Medulla oblongata (tissue), 1 donor: ENCODE measurements at regions not wholly inside any gene's neighbourhood (a gene's known extent, or its start where the extent isn't known, plus 50 kb on each side); places are given as distances from the start of the nearest gene placed in this dataset.

Experiments used
- DNase-seq: peaks from one replicate; pipeline ENCODE4 v3.0.0-alpha.2; 2015; ENCODE audit errors: extremely low spot score

DNA sequence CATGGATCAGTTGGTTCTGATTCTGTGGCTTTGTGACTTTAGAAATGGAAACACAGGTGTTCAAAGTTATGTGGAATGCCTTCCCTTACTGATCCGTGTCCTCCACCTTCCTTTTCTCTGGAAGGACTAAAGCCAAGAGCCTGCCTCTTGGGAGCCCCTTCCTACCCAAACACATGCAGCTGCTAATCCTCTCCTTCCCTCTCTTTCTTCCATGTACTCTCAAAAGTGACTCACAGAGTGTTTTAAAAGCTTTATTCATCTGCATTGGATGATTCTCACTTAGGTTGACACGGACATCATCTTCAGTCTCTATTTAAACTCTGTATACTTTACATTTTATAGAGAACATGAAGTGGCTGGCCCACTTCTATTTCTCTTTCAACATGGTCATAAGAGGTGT, 856.5 kb upstream of the ARPP21 start:
- DNase-seq, result no peak

DNA sequence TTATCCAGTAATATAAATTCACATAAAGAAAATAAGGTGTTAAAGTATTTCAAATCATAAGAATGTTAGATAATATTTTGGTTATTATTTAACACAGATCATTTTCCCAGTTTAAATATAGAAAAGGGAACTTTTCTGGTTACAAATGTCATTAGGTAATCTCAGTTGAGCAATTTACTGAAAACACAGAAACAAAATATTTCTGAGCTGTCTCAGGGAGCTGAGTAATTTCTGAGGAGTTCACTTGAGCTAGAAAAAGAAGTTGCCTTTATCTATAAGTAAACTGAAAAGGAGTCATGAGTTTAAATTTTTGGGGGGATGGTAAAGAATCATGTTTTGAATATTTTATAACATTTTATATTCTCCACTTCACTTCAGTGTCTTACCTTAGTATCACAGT, 855.4 kb upstream of the ARPP21 start:
- no peak for DNase-seq

DNA sequence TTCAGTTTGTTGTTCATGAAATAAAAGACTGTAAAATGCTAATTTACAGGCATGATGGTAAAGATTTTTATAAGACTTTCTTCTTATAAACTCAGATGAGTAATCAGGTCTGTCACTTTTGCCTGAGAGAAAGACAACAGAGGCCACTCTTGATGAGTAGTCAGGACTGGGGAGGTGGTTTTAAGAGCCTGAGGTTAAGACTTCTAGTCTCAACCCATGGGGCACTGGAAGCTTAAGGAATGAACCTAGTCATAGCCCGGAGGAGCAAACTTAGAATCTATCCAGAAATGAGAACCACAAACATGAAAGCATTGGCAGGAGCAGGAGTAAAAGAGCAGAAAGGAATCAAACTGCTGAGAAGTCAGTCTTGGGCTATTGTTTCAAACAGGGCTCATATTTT, 846.3 kb upstream of the ARPP21 start:
- DNase-seq, result no peak

GRCh38 chr3:34807611-34808010, 831.7 kb upstream of the ARPP21 start:
- DNase-seq, result no peak

DNA sequence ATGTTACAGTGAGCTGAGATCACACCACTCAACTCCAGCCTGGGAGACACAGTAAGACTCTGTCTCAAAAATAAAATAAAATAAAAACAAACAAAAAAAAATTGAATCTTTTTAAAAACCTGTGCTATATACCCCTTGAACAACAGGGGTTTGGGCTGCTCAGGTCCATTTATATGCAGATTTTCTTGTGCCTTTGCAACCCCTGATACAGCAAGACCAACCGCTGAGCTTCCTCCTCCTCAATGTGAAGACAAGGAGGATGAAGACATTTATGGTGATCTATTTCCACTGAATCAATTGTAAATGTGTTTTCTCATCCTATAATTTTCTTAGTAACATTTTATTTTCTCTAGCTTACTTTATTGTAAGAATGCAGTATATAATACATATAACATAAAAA, 831.0 kb upstream of the ARPP21 start:
- no peak for DNase-seq

DNA sequence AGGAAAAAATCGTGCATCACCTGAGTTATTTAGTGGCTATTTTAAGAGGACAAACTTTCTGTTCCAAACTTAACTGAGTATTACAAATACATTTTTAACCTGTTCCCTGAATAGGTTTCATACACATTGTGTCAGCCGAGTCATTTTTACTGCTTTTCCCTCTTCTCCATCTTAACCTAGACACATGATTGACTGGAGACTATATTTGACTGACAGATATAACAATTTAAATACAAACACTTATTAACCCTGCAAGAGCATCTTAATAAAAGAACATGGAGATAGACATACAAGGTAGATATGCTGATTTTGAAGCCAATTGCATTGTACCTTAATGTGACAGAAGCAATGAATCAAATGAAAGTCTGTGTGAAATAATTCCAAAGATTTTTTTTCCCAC, 810.5 kb upstream of the ARPP21 start:
- no peak for DNase-seq

DNA sequence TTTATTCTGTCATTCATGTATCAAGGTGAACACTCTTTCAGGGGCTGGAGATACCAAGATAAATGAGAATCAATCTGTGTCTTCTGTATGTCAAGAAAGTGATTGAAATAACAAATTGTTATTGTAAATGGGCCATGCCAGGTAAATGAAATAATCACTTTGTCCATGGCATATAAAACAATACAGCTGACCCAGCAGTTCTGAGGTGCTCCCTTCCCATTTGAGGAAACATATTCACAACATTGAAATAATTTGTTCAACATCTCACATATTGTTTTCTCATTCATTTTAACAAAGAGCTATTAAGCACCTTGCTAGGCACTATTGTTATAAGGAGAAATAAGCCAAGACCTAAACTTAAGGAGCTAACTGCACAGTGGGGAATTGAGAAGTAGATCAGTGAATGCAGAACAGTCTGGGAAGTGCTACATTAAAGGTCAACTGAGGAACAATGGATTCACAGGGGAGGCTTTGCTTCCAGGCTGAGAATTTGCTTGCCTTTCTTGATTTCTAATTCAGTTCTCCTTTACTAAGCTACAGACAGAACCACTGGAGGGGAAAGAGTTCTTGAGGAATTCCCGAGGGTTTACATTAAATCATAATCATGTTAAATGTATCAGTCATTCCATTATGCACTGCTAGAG, 806.3 kb upstream of the ARPP21 start:
- no peak for DNase-seq

DNA sequence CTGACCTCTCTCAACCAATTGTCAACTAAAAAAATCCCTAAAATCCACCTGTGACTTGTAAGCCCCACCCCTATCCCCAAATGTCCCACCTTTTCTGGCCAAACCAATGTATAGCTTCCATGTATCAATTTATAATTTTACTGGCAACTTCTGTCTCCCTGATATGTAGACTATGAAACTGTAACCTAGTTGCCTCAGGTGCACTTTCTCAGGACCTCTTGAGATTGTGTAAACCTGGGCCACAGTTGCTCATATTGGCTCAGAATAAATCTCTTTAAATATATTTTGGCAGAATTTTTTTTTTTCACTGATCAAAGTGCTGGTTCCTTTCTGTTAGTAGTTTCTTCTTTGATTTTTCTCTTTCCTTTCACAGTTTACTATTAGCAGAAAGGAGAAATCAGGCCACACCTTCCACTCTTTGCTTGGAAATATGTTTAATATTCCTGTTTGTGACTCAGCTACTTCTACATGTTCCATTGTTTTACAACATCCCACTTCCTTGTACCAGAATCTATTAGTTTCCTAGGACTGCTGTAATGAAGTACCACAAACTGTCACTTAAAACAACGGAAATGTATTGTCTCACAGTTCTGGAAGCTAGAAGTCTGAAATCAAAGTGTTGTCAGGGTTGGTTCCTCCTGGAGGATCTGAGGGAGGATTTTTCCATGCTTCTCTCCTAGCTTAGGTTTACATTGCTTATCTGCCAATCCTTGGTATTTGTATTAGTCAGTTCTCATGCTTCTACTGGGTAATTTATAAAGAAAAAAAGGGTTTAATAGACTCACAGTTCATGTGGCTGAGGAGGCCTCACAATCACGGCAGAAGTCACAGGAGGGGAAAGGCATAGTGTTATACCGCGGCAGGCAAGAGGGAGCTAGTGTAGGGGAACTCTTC, 801.2 kb upstream of the ARPP21 start:
- no peak for DNase-seq

DNA sequence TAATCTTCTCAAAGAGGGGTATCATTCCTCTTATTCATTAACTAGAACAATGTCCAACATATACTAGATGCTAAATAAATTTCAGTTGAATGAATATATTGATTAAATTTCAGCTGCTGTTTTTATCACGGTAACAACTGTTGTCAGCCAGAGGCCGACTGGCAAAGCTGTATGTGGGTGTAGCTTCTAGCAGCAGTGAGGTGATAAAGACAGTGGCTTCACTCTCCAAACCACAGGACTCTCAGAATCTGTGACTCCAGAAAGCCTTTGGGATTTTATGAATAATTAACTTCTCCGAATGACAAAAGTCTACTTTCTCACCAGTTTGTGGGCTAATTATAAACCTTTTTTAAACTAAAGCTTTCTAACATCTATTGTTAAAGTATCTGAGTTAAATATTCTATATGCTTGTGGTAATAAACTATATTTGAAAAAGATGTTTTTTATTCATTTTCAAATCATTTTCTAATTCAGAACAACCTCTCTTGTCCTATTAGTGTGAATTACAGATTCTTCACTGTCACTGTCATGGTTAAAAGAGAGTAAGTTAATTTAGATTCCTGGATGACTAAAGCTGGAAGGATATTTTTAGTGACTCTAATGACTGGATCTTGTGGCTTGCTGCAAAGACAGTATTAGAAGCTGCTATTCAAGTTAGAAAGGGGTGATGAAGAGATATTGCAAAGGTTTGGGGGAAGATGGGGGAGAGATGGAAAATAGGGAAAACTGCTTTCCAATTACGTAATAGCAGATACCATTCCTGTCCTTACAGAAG, 796.4 kb upstream of the ARPP21 start:
- no peak for DNase-seq

DNA sequence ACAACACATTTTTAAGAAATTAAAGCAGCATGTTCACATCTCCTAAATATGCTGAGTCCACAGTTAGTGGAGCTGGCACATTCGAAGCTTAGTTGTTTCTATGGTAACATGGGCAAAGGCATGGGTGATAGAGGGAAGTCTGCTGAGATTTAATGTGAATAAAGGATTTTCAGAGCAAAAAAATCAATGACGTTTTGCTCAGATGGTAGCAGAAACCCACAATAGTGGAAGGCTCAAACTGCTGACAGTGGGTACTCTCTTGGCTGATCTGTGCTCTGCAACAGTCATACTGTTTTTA, 795.1 kb upstream of the ARPP21 start:
- DNase-seq, result no peak

DNA sequence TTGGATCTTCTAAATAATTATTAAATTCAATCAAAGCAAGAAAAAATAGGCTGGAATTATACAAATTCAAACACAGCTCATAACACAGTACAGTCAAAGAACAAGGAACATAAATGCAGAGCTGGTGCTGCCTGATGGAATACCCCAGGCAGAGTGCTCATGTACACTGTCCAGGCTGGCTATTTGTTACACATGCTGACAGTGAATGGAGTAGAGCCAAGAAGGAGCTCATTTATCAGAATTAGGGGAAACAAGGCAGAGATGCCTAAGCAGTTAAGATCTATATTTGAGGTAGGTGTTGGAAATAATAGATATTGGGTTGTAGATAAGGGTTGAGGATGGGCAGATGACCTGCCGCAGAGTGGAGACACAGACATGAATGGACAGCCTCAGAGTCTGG, 788.2 kb upstream of the ARPP21 start:
- DNase-seq, result no peak

DNA sequence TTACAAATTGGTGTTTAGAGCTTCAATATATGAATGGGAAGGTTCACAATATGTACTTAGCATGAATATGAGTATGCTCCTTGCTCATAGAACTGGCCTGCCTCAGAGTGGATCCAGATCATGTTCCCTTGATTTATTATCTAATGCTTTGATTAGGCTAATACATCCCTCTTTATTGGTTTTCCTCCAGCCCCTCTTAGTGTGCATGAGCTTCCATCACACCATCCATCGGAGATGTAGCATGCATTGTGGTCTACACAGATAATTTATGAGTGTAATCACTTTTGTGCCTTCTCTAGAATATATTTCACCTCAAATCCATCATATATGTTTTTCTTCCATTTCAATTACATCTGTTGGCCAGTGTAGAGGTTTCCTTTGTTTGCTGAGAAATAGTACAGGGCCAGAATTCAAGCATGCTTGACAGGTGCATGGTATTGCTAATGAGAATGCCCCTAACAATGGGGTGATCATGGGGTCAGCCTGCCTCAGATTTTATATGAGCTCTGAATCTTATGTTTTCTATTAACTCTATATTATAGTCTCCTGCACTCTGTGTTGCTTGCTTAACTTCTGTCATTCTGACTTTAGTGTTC, 786.4 kb upstream of the ARPP21 start:
- DNase-seq, result no peak

GRCh38 chr3:34856081-34856947, 783.0 kb upstream of the ARPP21 start:
- DNase-seq, result no peak

- DNase-seq, result no peak
Measured at GRCh38 chr3:34858067-34858660, 781.2 kb upstream of the ARPP21 start.

- DNase-seq, result no peak
Measured at GRCh38 chr3:34859746-34860145, 779.6 kb upstream of the ARPP21 start.

DNA sequence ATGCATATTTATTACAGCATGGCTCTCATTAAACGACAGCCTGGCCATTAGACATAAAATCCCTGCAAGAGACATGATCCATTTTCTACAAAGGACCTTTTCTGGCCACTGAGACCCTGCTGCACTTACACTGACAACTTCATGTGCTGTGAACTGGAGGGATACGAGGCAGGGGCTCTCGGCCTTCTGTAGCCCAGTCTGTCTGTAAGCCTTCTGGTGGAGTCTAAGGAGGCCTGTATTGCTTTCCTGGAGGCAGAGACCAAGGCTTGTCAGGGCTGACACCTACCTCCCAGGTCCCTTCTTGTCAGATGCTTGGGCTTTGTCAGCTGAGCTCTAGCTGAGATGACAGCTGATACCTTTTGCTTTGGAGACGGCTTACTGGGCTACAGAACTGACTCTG, 776.9 kb upstream of the ARPP21 start:
- no peak for DNase-seq

DNA sequence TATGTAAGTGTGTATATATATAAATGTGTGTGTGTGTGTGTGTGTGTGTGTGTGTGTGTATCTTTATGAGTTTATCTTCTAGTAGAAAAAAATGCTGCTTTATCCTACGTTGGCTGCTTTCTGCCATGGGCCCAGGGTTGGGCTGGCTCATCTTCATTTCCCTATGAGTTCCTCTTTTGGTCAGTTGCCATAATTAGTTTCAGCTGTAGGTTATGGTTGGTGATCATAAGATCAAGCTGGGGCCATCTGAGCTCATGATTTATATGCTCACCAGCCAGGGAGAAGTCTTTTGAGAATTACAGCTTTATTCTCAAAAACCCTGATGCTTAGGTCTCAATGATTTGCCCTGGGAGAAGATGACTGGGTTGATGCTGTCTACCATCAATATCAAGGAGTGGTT, 775.8 kb upstream of the ARPP21 start:
- DNase-seq, result no peak

DNA sequence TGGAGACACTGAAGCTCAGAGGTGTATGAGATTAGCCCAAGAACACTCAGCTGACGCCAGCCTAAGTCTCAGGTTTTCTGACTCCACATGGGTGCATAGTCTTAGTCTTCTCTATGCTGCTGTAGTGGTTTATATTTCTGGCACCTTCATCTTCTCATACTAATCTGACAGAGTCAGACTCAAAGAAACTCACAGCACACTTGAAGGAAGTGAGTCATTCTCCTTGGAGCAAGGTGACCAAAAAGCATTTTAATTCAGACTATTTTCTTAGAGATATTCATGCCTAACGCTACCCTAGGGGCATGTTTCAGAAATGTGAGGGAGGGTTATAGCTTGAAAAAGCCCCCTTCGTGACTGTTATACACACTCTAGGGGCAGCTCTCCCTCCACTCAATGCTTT, 775.3 kb upstream of the ARPP21 start:
- DNase-seq, result no peak

GRCh38 chr3:34865346-34865745, 774.0 kb upstream of the ARPP21 start:
- DNase-seq, result no peak

DNA sequence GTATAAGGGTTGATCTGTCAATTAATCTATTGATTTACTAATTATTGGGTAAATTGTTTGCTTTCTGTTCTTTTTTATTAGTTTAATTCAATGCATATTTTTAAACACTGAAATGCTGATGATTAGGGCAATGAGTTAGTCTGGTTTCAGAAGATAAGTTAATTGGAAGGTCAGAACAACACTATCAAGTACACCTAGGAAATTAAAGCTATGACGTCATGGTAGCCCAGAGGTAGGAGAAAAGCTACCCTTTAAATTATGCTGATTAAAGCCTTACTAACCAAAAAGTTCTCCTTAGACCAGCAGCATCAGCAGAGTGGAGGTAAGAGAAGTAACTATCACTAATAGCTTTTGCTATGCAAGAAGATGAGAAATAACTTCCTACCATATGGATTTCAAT, 770.4 kb upstream of the ARPP21 start:
- no peak for DNase-seq

DNA sequence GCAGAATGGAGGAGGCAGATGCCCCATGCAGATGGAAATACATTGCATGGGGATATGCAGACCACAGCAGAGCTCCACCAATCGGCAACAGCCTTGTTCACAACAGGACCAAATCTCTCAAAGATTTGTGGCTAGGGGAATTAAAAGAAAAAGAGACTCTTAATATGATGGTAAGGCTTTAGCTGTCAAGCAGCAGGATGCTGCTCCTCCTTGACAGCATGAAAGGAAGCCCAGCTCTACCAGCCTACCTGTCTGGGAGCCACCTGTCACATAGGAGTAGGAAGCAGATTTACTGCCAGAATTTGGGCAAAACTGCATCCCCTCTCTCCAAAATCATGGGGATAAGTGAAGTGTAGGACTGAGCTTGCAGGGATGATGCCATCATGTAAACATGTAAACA, 769.6 kb upstream of the ARPP21 start:
- no peak for DNase-seq
